GM12864 (cell line): ENCODE measurements at regions not wholly inside any gene's neighbourhood (a gene's known extent, or its start where the extent isn't known, plus 50 kb on each side); places are given as distances from the start of the nearest gene placed in this dataset.

Experiments used
- DNase-seq: peaks from one replicate; pipeline ENCODE4 v3.0.0-alpha.2; 2011; ENCODE audit warnings: low read depth
- H3K4me3 ChIP-seq: 2 replicates; pipeline ENCODE4 v1.5.1; 2011; ENCODE audit warnings: mild to moderate bottlenecking, low read depth, low read length, control low read depth
- TF ChIP-seq, protein P1 (sequence below): IDR thresholded peaks from 2 replicates; pipeline ENCODE4 v1.5.1; 2011; ENCODE audit warnings: low read depth, mild to moderate bottlenecking, moderate library complexity, low read length, control low read depth, inconsistent platforms; ENCODE audit errors: missing control alignments

DNA sequence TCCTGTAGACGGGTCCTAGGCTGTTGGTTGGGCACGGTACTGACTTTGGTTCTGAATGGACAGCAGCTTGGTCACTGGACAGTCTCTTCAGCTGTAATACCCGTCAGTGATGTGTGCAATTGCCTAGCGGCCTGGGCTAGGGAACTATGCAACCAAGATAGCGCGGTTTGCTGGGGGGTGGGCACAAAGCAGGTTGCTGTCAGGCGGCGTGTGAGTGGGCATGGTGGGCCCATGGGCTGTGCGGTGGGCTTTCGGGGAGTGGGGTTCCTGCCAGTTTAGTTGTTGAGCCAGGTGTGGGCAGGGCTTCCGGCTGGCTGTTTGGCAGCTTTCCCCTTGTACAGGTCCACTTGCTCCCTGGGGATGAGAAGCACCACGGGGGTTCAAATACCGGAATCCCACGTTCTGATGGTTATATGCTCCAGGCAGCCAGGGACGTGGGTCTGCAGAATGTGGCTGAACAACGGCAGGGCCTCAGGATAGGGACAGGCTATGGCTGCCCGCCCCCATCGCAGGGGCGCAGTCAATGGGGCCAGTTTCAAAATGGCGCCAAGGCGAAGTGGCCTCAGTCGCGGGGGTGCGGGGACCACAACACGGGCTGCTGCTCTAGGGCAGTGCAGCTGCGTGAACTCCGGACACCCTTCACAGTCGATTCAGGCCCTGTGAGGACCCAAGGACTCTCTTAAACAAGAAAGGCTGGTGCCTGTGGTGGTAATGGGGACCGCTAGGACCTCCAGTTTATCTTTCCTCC lies 407.5 kb upstream of the FIGN start:
- H3K4me3 ChIP-seq = no peak overlapping the region
- no peak for DNase-seq
- TF ChIP-seq, protein P1, sequence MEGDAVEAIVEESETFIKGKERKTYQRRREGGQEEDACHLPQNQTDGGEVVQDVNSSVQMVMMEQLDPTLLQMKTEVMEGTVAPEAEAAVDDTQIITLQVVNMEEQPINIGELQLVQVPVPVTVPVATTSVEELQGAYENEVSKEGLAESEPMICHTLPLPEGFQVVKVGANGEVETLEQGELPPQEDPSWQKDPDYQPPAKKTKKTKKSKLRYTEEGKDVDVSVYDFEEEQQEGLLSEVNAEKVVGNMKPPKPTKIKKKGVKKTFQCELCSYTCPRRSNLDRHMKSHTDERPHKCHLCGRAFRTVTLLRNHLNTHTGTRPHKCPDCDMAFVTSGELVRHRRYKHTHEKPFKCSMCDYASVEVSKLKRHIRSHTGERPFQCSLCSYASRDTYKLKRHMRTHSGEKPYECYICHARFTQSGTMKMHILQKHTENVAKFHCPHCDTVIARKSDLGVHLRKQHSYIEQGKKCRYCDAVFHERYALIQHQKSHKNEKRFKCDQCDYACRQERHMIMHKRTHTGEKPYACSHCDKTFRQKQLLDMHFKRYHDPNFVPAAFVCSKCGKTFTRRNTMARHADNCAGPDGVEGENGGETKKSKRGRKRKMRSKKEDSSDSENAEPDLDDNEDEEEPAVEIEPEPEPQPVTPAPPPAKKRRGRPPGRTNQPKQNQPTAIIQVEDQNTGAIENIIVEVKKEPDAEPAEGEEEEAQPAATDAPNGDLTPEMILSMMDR = no peak

DNA sequence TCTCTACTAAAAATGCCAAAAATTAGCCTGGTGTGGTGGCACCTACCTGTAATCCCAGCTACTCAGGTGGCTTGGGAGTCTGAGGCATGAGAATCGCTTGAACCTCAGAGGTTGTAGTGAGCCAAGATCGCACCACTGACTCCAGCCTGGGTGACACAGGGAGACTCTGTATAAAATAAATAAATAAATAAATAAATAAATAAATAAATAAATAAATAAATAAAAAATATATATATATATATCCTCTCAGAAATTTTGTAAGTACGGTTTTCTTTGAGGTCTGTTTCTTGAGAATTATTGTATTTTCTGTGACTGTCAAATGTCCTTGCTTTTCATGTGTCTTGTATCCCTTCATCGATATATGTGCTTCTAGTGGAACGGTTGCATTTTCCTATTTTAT lies 406.9 kb upstream of the FIGN start:
- TF ChIP-seq, protein P1 = no peak
- H3K4me3 ChIP-seq = no peak overlapping the region
- DNase-seq = no peak

DNA sequence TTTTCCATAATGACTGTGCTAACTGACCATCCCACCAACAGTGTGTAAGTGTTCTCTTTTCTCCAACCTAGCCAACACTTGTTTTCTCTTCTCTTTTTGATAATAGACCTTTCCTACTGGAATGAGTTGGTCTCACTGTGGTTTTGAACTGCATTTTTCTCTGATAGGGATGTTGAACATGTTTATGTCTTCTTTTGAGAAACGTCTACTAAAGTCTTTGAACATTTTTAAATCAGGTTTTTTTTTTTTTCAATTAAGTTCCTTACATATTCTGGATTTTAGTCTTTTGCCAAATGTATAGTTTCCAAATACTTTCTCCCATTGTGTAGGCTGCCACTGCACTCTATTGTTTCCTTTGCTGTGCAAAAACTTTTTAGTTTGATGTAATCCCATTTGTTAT lies 405.5 kb upstream of the FIGN start:
- no peak for DNase-seq
- no peak overlapping the region for H3K4me3 ChIP-seq
- TF ChIP-seq, protein P1 = no peak

DNA sequence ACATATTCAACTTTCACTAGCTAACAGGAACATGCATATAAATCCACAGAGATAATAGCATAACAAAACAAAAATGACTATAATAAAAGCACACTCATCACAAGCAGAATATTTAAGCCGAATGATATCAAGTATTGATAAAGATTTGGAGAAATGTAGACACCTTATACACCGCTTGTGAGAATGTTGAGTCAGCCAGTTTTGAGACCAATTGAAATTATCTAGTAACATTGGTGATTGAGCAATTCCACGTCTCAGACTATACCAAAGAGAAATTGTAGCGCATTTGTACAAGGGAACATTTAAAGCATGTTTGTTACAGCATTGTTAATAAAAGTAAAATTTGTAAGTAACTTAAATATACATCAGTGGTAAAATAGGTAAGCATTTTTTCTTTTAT lies 402.9 kb upstream of the FIGN start:
- TF ChIP-seq, protein P1 = no peak
- DNase-seq = no peak
- H3K4me3 ChIP-seq = no peak overlapping the region

DNA sequence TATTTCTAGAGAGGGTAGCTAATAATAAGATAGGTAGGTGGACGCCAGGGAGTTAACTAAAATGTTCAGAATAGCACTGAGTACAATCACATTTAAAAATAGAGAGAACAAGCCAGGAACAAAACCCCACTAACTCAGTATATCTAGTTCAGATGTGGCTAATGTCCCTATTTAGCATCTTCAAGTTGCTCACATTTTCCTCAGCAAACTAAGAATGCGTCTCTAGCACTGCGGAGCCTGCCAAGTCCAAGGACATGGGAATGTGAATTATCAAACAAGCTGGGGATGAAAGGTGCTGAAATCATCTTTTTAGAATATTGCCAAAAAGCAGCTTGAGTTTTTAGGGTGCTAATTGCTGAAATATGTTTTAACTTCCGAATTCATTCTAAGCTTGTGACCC lies 398.5 kb upstream of the FIGN start:
- no peak overlapping the region for H3K4me3 ChIP-seq
- TF ChIP-seq, protein P1 = no peak

DNA sequence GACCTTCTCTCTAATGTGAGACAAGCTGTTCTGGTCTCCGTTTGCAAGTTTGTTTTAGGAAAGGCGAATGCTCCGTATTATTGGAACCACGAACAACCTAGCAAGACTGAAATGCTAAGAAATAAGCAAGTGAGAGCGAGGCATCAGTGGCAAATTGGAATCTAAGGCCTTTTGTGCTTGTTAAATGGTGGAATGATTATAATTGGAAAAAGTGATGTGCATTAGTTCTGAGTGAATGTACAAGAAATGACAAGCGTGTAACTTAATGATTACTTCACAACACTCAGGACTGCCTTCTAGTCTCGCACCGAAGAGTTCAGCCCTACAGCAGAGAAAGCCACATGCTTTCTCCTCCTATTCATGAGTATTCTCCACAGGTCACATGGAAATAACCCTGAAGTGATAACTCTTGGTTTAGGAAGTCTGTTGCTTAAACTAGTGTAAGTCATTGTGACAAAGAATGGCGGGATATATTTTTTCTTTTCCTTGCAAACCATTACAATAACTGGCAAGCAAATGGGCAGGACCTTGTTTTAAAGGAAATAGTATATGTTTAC lies 392.2 kb upstream of the FIGN start:
- no peak for DNase-seq
- H3K4me3 ChIP-seq = no peak overlapping the region
- TF ChIP-seq, protein P1 = no peak

More for the DNA sequence above, 398.5 kb upstream of the FIGN start:
- DNase-seq = no peak

DNA sequence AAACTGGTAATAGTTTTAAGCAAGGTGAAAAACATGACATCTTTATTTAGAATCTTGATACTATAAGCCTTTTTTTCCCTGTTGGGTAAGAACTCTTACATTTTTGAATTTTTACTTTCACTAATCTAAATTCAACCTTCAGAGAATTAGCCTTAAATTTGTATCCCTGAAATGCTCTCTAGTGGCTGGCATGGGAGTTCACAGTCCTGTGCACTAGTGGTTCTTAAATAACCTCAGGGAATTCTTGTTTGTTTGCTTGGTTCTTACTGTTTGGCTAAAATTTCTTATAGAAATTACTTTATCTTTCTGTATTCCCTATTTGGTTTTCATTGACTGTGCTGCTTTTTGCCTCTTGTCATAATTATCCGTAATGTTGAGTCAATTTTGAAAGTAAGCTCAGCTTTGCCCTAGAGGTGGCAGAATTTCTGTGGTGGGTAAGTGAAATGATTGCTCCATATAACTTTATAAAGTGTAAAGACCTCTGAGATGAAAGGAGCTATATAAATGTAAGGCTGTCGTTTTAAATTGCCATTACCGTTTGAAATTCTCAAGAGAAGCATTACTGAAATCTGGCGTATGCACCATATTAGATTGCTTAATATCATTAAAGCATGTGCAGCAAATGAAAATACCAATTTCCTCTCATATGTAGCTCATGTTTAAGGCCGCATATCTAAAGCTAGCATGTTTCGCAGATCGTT lies 391.3 kb upstream of the FIGN start:
- H3K4me3 ChIP-seq = no peak overlapping the region
- TF ChIP-seq, protein P1 = no peak
- no peak for DNase-seq
